Activated CD8-positive, alpha-beta memory T cell treated with anti-CD3 and anti-CD28 coated beads for 1 hour (primary cell): ENCODE measurements at regions not wholly inside any gene's neighbourhood (a gene's known extent, or its start where the extent isn't known, plus 50 kb on each side); places are given as distances from the start of the nearest gene placed in this dataset.
"Not testable (repeated sequence)": the region's sequence is repeated elsewhere in the genome, so short reads cannot be mapped to it uniquely, and the experiment has no call there.

Experiments
- DNase-seq, 2 donors: peaks; one replicate each; pipeline ENCODE4 v3.0.0-alpha.2; 2020; ENCODE audit warnings: low read depth in 1 of 2; ENCODE audit errors: extremely low read depth in 1 of 2

DNA sequence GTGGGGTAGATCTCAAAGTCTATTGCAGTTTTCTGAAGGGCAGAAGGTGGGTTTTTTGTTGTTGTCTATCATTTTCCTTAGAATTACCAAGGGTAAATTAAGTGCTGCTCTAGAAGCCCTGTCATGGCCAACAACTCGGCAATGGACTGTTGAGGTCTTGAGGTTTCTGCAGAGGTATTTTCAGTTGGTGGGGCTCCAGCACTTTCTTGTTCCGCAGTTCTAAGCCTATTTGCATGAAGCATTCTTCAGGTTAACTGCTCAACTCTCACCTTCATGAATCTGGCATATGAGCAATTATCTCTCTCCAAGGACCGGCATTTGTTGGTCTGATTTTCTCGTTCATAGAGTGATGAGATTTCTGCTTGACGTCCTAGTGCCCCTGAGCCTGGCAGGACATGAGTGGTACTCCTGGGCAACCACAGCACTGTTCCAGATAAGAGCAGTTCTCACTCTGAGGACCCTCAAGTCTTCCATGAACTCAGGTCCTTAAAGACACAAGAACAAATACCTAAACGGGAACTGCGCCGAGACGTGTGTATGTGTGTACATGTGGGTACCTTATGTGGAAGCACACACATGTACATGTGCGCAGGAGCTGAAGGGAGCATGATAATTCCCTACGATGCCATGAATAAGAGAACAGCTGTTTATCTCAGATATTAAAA is 544.5 kb downstream of the CSNK1G3 start:
- no peak for DNase-seq

DNA sequence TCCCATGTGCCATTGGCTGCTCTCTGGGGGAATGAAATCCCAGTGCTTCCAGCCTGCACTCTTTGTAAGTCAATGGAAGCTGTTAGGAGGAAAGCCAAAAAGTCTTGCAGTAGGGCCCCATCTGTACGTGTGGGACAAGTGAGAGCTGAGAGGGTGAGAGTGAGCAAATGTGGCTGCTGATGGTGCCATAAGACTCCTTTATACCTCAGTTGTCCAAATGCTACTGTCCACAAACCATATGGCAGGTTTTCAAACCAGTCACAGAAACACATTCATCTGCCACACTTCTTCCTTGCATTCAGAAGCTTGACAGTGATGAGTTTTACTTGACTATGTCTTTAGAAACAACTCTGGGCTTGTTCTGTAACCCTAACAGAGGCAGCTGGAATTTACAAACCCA is 543.8 kb downstream of the CSNK1G3 start:
- DNase-seq, result no peak

DNA sequence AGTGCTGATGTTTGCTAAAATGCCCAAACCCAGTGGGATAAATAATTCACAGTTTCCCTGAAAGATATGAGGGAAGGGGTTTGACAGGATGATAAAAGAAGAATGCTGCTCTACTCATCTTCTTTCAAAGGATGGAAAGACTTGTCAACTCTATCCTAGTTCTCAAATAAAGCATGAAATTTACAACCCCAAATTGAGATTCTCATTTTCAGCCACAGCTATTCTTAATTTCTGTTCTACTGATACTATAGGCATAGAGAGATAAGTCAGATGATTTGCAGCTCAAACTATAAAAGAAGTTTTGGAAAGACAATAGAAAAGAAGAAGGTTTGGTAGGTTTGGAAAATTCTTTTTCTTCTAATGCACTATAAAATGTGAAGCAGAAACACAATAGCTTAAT is 542.6 kb downstream of the CSNK1G3 start:
- no peak for DNase-seq

DNA sequence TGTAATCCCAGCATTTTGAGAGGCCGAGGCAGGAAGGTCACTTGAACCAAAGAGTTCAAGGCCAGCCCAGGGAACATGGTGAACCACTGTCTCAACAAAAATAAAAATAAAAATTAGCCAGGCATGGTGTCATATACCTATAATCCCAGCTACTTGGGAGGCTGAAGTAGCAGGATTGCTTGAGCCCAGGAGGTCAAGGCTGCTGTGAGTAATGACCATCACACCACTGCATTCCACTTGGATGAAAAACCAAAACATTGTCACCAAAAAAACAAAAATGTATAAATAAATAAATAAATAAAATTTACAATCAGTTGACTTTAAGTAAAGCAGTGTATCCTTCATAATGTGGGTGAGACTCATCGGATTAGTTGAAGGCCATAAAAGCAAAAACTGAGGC is 541.4 kb downstream of the CSNK1G3 start:
- no peak for DNase-seq

DNA sequence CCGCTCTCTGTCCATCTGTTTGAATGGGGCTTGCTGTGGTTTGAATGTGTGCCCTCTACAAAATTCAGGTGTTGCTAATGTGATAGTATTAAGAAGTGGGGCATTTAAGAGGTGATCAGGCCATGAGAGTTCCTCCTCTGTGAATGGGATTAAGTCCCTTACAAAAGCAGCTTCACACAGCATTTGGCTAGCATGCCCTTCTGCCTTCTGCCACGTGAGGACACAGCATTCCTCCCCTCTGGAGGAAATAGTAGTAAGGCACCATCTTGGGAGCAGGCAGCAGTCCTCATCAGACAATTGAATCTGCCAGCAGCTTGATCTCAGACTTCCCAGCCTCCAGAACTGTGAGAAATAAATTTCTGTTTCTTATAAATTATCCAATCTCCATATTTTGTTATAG is 540.2 kb downstream of the CSNK1G3 start:
- no peak for DNase-seq

DNA sequence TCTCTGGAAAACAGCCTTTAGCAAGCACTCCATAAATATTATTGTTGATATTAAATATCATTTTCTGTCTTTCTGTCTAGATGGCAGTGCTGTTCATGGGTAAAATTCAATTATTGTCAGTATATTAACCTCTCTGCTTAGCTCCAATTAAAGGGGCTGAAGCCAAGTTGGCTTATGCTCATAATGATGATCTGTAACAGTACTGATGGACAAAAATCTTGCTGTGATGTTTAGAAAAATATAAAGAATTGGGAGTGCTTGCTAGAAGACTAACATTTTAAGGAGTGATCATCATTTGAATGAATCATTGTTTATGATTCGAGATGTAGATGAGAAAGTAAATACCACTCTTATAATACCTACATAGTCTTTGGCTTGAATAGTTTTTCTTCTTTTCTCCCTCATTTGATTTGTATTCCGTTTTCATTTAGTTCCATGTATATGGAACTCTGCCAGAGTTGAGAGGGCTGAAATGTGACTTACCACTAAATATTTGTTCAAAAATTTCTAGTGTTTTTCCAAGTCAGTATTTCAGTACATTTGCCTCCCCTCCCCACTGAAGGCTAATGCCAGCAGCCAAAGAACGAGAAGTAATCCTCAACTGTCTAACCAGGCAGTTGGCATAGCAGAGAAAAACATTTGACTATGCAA is 538.3 kb downstream of the CSNK1G3 start:
- DNase-seq, result no peak

DNA sequence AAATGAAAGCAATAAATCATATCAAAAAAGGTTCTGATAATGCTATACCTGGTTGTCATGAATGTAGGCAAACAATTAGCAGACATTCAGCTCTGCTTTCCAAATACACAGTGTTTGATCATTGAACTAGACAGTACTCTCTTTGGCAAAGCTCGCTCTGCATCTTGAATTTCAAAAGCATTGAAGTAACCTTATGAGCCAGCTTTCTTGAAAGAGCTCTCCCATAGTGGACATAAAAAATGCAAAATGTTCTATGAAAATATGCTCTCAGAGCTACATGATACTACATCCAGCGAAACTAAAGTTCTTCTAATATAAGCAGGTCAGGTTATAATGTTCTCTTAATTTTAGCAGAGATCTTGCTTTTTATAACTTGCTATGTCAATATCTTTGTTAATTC is 533.4 kb downstream of the CSNK1G3 start:
- no peak for DNase-seq

DNA sequence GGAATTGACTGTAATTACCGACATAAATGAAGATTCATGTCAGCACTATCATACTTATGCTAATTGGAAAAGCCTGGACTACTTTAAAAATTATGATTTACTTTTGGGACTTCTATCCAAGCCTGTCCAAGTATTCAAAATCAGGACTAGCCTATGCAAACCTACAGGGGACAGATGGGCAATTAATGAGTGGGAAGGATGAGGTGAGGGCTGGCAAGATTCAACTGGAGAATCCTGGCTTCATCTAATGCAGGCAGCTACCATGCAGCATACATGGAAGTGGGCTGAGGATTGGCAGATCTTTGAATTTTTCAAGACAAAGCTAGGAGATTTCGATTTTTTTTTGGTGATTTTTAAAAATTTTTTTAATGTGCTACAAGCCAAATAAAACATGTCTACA is 532.6 kb downstream of the CSNK1G3 start:
- DNase-seq, result no peak

DNA sequence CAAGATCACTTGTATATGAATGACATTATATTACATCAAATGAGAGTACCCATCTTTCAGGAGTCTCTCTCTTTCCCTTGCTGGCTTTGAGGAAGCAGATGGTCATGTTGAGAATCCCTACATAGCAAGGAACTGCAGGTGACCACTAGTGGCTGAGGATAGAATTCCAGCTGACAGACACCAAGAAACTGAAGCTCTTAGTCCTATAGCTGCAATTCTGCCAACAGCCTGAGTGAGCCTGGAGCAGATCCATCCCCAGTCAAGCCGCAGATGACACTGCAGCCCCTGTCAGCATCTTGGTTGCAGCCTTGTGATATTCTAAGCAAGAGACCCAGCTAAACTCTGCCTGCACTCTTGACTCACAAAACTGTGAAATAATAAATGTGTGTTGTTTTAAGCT is 531.5 kb downstream of the CSNK1G3 start:
- no peak for DNase-seq

DNA sequence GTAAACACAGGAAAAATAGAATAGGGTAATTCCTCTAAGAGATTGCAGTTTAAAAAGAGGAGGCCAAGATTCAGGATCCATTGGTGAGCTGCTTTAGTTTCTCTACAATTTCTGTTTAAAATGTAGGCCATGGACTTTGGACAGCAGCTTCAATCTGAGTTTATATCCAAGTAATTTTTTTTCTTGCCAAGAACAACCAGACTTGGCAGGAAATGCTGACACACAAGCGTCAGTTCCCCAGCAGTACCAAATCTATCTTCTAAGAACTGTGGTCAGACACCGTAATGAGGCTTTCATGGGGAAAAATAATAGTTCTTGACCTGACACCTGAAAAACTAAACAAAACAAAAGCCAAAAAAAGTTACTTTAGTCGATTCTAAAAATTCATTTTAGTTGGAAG is 528.8 kb downstream of the CSNK1G3 start:
- no peak for DNase-seq

DNA sequence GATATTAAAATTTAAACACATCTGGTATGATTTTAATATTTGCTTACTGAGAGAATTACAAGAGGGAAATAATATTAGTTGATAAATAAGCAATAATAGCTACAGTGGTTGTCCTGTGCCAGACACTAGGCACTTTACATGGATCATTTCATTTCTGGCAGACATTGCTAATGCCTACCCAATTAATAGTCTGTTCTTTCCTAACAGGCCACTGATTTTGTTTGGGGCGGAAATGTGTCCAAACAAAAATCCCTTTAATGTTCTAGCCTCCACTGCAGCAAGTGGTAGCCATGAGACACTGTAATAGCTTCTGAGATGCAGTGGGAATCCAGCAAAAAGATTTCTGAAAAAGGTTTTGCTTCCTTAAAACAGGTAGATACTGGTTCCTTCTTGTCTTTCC is 527.4 kb downstream of the CSNK1G3 start:
- DNase-seq, result no peak

DNA sequence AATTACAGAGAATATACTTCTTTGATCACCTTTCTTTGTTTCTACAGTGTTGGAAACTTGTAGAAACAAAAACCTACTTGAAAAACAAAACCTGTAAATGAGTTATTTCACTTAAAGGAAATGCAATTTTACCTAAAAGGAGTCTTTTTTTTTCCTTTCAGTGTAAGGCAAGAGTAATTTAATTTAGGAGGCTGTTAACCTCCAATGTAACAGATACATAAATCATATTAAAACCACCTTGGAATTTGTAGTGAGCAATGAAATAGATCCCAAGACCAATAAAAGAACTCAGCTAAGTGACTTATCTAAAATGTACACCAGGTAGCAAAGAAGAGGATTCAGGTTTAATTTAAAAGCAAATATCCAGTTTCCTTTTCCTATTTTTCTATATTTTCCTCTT is 524.8 kb downstream of the CSNK1G3 start:
- no peak for DNase-seq

DNA sequence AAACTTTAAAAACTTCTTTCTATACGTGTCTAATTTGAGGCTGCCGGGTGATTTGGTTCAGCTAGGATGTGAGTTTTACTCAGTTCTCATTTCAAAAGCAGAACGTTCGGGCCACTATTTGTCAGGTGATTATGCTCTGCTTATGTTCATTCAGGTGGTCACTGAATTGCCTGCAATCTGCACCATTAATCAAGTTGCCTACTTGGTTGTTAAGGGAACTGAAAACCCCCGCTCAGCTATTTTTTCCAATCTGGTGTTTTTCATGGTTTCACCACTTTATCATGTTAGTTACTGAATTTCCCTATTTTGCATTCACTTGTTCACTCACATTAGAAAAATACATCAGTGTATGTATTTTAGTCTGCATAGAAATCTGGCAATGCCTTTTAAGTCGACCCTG is 523.0 kb downstream of the CSNK1G3 start:
- DNase-seq, result no peak

DNA sequence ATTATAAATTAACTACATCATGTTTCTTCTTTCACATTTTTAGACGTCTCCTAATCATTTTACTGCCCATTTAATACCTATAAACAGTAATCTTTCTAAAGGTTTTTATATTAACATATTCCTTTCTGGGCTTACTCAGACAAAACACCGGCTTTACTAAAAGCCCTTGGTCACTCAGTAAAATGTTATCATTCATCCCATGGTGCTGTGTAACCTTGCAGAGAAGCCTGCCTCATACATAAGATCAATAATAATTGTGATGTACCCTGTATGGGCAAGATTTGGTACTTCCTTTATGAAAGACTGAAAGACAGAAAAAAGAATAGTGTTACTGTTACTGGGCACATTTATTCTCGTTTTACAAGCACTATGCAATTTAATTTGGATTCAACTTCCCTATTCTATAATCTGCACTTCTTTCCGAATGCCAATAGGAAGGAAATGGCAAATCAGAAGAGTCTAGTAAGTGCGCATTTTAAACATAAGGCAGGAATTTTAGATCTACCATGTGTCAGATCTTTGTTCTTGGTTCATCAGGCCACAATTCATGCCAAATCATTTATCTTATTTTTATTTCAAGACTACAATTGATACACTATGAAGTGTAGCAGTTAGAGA is 522.2 kb downstream of the CSNK1G3 start:
- DNase-seq, result no peak

DNA sequence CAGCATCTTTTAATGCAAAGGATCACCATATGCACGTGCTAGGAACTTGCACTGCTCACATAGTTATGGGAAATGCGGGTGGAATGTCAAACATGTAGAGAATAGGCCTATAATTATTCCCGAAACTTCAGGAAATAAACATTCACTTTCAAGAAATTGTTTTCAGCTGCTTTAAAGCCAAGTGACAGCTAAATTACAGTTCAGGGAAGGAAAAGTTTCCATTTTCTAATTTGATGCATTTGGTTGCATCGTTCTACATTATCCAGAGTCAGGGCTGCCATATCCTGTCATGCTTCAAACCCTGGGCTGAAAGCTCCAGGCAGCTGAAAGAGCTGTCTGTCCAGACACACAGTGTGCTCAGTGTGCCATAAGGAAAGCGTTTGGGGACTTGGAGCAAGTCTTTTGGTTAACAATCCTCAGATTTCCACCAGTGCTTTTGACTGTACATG is 518.1 kb downstream of the CSNK1G3 start:
- DNase-seq, result no peak

DNA sequence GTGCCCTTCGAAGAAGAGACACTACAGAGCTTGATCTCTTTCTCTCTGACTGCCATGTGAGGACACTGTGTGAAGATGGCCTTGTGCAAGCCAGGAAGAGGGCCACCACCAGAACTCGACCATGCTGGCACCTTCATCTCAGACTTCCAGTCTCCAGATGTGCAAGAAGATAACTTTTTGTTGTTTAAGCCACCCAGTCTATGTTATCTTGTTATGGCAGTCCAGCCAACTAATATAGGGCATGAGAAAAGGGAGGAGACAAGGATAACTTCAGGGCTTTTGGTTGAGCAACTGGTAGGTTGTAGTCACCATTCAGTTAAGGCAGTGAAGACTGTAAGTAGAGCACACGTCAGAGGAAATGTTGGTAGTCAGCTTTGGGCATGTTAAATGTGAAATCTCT is 515.5 kb downstream of the CSNK1G3 start:
- no peak for DNase-seq

DNA sequence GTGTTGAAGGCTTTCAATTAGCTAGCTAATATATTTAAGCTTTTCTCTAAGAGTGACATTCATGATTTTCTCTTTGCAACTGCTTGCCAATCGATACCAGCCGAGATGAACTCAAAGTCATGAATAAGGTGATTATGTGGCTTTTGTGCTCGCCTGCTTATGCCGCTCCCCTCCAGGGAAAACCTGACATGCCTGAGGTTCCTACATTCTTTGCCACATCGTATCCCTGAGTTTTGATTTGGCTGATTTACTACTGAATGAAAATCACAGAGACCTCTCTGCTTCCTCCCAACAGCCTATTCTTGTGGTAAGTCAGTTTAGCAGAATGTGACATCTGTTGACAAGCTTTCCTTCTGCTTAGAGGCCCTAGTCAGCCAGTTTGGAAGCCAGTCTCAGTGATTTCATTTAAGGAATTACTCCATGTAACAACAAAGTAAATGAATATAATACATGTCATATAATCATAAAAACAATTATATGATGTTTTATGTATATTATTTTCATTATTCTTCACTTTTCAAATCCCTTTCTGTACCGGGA is 513.4 kb downstream of the CSNK1G3 start:
- DNase-seq, result no peak

DNA sequence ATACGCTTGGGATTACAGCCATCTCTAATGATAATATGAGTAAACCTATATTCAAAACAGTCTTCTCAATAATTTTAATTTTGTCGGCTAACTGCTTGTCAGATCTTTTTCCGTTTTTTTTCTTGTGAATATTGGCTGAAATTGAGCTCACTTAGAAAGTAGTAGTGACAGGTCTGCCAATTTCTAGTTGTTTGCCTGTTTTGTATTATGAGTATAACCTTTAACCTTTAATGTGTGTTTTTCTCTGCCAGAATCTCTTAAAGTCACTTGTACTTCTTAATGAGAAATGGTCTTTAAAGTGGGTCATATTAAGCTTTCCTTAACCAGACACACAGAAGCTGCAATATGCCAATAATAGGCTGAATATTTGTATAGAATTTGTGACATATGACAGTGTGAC is 511.0 kb downstream of the CSNK1G3 start:
- DNase-seq, result no peak

DNA sequence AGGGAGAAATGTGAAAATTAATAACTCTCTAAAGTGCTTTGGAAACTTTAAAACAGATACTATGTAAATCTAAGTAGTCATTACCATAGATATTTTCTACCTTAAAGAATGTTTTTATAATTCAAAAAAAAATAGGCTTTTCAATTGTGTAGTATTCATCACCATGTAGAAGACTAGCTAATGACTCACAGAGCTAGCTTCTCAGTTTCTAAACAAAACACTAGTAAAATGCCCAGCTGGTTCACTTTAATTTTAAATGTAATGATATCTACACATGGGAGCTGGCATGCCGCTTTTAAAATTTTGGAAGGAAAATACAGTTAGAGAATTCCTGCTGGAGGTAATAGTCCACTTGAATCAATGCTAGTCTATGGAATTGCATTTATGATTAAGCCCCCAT is 509.8 kb downstream of the CSNK1G3 start:
- no peak for DNase-seq

DNA sequence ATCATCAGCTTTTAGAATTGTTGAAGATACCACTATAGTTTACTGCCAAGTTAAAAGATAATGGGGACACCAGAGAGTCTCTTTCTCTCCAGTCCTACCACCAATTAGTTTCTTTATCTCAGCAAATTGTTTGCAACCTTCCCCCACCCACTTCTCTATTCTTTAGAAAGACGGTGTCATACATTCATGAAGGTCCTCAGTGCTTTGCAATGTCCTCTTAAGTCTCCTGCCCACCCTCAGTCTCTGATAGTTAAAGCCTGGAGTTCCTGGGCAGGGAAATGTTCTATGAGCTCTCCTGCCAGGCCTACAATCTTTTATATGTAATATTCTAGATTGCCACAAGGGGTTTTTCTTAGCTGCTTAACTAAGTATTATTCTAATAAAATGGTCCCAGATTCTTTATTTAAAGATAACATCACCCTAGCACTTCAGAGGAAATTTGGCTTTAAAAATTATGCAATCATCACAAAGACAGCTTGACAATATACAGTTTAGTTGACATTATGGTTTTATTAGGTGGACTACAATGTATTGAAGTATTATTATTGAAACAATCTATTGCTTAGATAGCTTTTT is 509.2 kb downstream of the CSNK1G3 start:
- DNase-seq, result no peak

DNA sequence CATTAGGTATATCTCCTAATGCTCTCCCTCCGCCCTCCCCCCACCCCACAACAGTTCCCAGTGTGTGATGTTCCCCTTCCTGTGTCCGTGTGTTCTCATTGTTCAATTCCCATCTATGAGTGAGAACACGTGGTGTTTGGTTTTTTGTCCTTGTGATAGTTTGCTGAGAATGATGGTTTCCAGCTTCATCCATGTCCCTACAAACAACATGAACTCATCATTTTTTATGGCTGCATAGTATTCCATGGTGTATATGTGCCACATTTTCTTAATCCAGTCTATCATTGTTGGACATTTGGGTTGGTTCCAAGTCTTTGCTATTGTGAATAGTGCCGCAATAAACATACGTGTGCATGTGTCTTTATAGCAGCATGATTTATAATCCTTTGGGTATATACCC is 505.3 kb downstream of the CSNK1G3 start:
- not testable (repeated sequence) for DNase-seq
